ENCODE measurements at regions not wholly inside any gene's neighbourhood (a gene's known extent, or its start where the extent isn't known, plus 50 kb on each side); places are given as distances from the start of the nearest gene placed in this dataset.

GRCh38 chrX:80216086-80216485 lies 201.5 kb downstream of the TBX22 start:
- TF ChIP-seq POLR2A (IDR thresholded peaks at IDR 0.05; ENCODE audit: low read depth, low read length) = no peak
- TF ChIP-seq CTCF (conservative IDR thresholded peaks at IDR 0.05; ENCODE audit: low read depth, low read length) = no peak
- TF ChIP-seq USF2 (IDR thresholded peaks at IDR 0.05; ENCODE audit: low read depth, low read length) = no peak
- no peak for TF ChIP-seq ELK1 (IDR thresholded peaks at IDR 0.05; ENCODE audit: borderline replicate concordance, low read depth, low read length)
- TF ChIP-seq RFX5 (IDR thresholded peaks at IDR 0.05; ENCODE audit: low read depth, low read length) = no peak
- no peak for TF ChIP-seq MAFK (IDR thresholded peaks at IDR 0.05; ENCODE audit: low read depth, low read length)
- no peak for TF ChIP-seq MAZ (IDR thresholded peaks at IDR 0.05; ENCODE audit: borderline replicate concordance, low read depth, low read length)
- no peak for TF ChIP-seq MXI1 (IDR thresholded peaks at IDR 0.05; ENCODE audit: borderline replicate concordance, low read depth, low read length)
- TF ChIP-seq RAD21 (IDR thresholded peaks at IDR 0.05; ENCODE audit: low read length) = no peak
